Fibroblast of lung (primary cell): ENCODE measurements at regions not wholly inside any gene's neighbourhood (a gene's known extent, or its start where the extent isn't known, plus 50 kb on each side); places are given as distances from the start of the nearest gene placed in this dataset.

Experiments
- DNase-seq, 2 donors: peaks; one replicate each; pipeline versions ENCODE4 v3.0.0 to v3.0.0-alpha.2; 2010; ENCODE audit warnings: low read depth in 2 of 2
- H2AFZ ChIP-seq: 2 replicates; pipeline ENCODE4 v1.5.1; 2012; ENCODE audit warnings: low read length, control low read depth, inconsistent platforms
- H3K27ac ChIP-seq: 2 replicates; pipeline ENCODE4 v1.5.1; 2011; ENCODE audit warnings: low read length, control low read depth; ENCODE audit not compliant: insufficient read depth
- H3K27me3 ChIP-seq: 2 replicates; pipeline ENCODE4 v1.5.1; 2011; ENCODE audit warnings: mild to moderate bottlenecking, low read length; ENCODE audit not compliant: control insufficient read depth, insufficient read depth
- H3K36me3 ChIP-seq: 2 replicates; pipeline ENCODE4 v1.5.1; 2011; ENCODE audit warnings: low read length; ENCODE audit not compliant: control insufficient read depth, insufficient read depth
- H3K4me1 ChIP-seq: 2 replicates; pipeline ENCODE4 v1.5.1; 2011; ENCODE audit warnings: low read length; ENCODE audit not compliant: control insufficient read depth, insufficient read depth; ENCODE audit errors: extremely low read depth
- H3K4me2 ChIP-seq: 2 replicates; pipeline ENCODE4 v1.5.1; 2011; ENCODE audit warnings: low read length, control low read depth; ENCODE audit not compliant: insufficient read depth; ENCODE audit errors: extremely low read depth
- H3K4me3 ChIP-seq, 4 experiments: fragments of 200-600 bp in 1 of 4; sonication (generic) in 1 of 4; replicated peaks in 1 of 4; 2 replicates each; pipeline ENCODE4 v1.5.1; 2011 to 2016; ENCODE audit warnings: low read length in 4 of 4, low read depth in 3 of 4, mild to moderate bottlenecking in 3 of 4, control low read depth in 2 of 4, inconsistent platforms in 1 of 4, mixed read lengths in 1 of 4; ENCODE audit not compliant: insufficient read depth in 1 of 4; ENCODE audit errors: control extremely low read depth in 1 of 4
- H3K79me2 ChIP-seq: 2 replicates; pipeline ENCODE4 v1.5.1; 2012; ENCODE audit warnings: mild to moderate bottlenecking, low read length, inconsistent platforms; ENCODE audit not compliant: control insufficient read depth, insufficient read depth
- H3K9ac ChIP-seq: 2 replicates; pipeline ENCODE4 v1.5.1; 2011; ENCODE audit warnings: mild to moderate bottlenecking, low read length, control low read depth; ENCODE audit not compliant: insufficient read depth
- H3K9me3 ChIP-seq: 2 replicates; pipeline ENCODE4 v1.5.1; 2012; ENCODE audit warnings: low read depth, low read length; ENCODE audit not compliant: control insufficient read depth, insufficient read depth
- H4K20me1 ChIP-seq: 2 replicates; pipeline ENCODE4 v1.5.1; 2011; ENCODE audit warnings: low read length; ENCODE audit not compliant: control insufficient read depth, insufficient read depth; ENCODE audit errors: extremely low read depth
- EZH2 ChIP-seq: IDR thresholded peaks from 2 replicates; pipeline ENCODE4 v1.5.1; 2012; ENCODE audit warnings: low read length, control low read depth, mild to moderate bottlenecking; ENCODE audit errors: missing control alignments
- TF ChIP-seq, protein P1 (sequence below), 2 donors: IDR thresholded peaks in 1 of 2; conservative IDR thresholded peaks in 1 of 2; 1 replicate in 1 of 2; 2 replicates in 1 of 2; pipeline ENCODE4 v1.5.1; 2011 to 2012; ENCODE audit warnings: low read length in 2 of 2, control low read depth in 1 of 2, inconsistent platforms in 1 of 2, low read depth in 1 of 2, mild to moderate bottlenecking in 1 of 2

DNA sequence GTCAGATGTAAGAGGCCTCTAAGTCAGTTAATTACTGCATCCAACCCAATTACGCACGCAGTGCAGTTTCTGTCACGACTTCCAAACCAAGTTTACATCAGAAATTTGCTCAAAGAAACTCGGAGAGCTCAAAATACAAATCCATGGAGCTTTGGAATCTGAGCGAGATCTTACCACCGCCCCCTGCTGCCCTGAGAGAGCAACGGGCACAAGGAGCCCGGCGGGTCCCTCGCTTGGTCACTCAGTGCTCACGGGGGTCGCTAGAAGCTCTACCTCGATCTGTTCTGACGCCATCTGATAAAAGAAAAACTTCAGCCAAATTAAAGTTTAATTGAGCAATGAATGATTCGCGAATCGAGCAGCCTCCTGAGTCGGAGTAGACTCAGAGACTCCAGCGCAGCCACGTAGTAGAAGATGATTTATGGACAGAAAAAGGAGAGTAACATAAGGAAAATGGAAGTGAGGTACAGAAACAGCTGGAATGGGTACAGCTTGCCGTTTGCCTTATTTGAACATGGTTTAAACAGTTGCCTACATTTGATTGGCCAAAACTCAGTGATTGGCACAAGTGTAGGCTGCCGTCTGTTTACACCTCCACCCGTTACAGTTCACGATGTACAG lies 232.7 kb upstream of the ATP10A start:
- H3K27ac ChIP-seq, result no peak overlapping the region

DNA sequence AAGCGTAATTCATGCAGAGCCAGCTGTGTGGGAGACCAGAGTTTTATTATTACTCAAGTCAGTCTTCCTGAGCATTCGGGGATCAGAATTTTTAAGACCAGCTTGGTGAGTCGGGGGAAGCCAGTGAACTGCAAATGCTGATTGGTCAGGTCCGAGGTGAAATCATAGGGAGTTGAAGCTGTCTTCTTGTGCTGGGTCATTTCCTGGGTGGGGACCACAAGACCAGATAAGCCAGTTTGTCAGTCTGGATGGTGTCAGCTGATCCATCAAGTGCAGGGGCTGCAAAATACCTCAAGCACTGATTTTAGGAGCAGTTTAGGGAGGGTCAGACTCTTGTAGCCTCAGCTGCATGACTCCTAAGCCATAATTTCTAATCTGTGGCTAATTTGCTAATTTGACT lies 228.1 kb upstream of the ATP10A start:
- DNase-seq, result no peak
- Histone ChIP-seq H3K36me3 (no peaks in the 10 kb centered on the region), H3K79me2 (no peaks in the 10 kb centered on the region), H3K9me3 (no peaks in the 10 kb centered on the region), H2AFZ (no peak overlapping the region), H4K20me1 (no peaks in the 10 kb centered on the region), H3K4me1 (no peaks in the 10 kb centered on the region), H3K27me3 (no peaks in the 10 kb centered on the region), H3K4me3 (no peak overlapping the region), H3K9ac (no peak overlapping the region), H3K4me2 (no peak overlapping the region), H3K27ac (no peak overlapping the region)
- no peak for TF ChIP-seq EZH2
- TF ChIP-seq, protein P1, sequence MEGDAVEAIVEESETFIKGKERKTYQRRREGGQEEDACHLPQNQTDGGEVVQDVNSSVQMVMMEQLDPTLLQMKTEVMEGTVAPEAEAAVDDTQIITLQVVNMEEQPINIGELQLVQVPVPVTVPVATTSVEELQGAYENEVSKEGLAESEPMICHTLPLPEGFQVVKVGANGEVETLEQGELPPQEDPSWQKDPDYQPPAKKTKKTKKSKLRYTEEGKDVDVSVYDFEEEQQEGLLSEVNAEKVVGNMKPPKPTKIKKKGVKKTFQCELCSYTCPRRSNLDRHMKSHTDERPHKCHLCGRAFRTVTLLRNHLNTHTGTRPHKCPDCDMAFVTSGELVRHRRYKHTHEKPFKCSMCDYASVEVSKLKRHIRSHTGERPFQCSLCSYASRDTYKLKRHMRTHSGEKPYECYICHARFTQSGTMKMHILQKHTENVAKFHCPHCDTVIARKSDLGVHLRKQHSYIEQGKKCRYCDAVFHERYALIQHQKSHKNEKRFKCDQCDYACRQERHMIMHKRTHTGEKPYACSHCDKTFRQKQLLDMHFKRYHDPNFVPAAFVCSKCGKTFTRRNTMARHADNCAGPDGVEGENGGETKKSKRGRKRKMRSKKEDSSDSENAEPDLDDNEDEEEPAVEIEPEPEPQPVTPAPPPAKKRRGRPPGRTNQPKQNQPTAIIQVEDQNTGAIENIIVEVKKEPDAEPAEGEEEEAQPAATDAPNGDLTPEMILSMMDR (conservative IDR thresholded peaks at IDR 0.05 in 1 of 2, IDR thresholded peaks at IDR 0.05 in 1 of 2; ENCODE audit: low read depth in 1 of 2, low read length in 2 of 2), result no peak

More for the DNA sequence above, 232.7 kb upstream of the ATP10A start:
- no peak overlapping the region for H3K4me2 ChIP-seq
- no peak for DNase-seq
- H3K9me3 ChIP-seq, result no peaks in the 10 kb centered on the region
- no peak overlapping the region for H2AFZ ChIP-seq
- TF ChIP-seq EZH2, result no peak
- TF ChIP-seq, protein P1 (conservative IDR thresholded peaks at IDR 0.05 in 1 of 2, IDR thresholded peaks at IDR 0.05 in 1 of 2; ENCODE audit: low read depth in 1 of 2, low read length in 2 of 2), result no peak
- H3K36me3 ChIP-seq, result no peaks in the 10 kb centered on the region
- no peaks in the 10 kb centered on the region for H4K20me1 ChIP-seq
- no peaks in the 10 kb centered on the region for H3K27me3 ChIP-seq
- no peak overlapping the region for H3K9ac ChIP-seq
- H3K4me3 ChIP-seq, result no peak overlapping the region
- no peaks in the 10 kb centered on the region for H3K79me2 ChIP-seq
- H3K4me1 ChIP-seq, result no peaks in the 10 kb centered on the region

DNA sequence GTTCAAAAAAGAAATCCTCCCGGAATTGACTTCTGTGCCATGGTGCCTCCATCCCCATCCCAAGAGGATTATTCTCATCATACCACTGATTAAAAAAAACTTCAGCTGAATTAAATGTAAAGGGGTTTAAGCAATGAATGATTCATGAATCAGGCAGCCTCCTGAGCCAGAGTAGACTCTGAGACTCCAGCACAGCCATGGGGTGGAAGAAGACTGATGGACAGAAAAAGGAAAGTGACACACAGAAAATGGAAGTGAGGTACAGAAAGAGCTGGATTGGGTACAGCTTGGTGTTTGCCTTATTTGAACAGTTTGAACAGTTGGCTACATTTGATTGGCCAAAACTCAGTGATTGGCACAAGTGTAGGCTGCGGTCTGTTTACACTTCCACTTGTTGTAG lies 224.8 kb upstream of the ATP10A start:
- no peak overlapping the region for H3K9ac ChIP-seq
- no peak overlapping the region for H3K4me3 ChIP-seq
- H3K27me3 ChIP-seq, result no peaks in the 10 kb centered on the region
- H4K20me1 ChIP-seq, result no peaks in the 10 kb centered on the region
- peak overlapping the region; percentile 9 for H3K27ac ChIP-seq
- no peak overlapping the region for H2AFZ ChIP-seq
- TF ChIP-seq EZH2, result no peak
- TF ChIP-seq, protein P1 (conservative IDR thresholded peaks at IDR 0.05 in 1 of 2, IDR thresholded peaks at IDR 0.05 in 1 of 2; ENCODE audit: low read depth in 1 of 2, low read length in 2 of 2), result no peak
- no peak overlapping the region for H3K4me2 ChIP-seq
- H3K79me2 ChIP-seq, result no peaks in the 10 kb centered on the region
- H3K4me1 ChIP-seq, result peaks cover 2% of the 10 kb centered on the region
- H3K9me3 ChIP-seq, result no peaks in the 10 kb centered on the region
- H3K36me3 ChIP-seq, result no peaks in the 10 kb centered on the region
- DNase-seq, result peak in 1 of 2 donors; percentile 42
